ENCODE measurements at regions not wholly inside any gene's neighbourhood (a gene's known extent, or its start where the extent isn't known, plus 50 kb on each side); places are given as distances from the start of the nearest gene placed in this dataset.

DNA sequence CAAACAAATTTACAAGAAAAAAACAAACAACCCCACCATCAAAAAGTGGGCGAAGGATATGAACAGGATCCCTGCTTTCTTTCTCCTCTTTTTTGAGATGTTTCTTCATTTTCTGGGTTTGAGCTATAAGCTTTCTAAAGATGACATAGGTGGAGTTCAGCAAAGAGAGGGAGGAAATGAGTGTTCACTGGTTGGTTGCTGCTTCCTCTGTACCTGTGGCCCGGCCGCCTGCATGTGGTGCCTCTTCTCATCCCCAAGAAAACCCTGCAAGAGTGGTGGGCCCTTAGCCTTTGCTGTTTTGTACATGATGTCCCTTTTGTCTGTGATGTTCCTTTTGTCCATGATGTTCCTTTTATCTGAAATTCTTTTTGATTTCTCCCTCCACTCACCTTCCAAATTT, 178.4 kb upstream of the SERP2 start:
- Histone ChIP-seq H3K9me3 (no peaks in the 10 kb centered on the region), H3K27ac (no peak overlapping the region), H3K36me3 (no peaks in the 10 kb centered on the region), H3K4me1 (peaks cover 0 to 5% (median 0%) of the 10 kb centered on the region in 4 donors), H3K4me3 (no peak overlapping the region), H3K27me3 (no peaks in the 10 kb centered on the region)
- no peak for DNase-seq
- TF ChIP-seq POLR2A (IDR thresholded peaks at IDR 0.05): no peak
- TF ChIP-seq, protein P1, sequence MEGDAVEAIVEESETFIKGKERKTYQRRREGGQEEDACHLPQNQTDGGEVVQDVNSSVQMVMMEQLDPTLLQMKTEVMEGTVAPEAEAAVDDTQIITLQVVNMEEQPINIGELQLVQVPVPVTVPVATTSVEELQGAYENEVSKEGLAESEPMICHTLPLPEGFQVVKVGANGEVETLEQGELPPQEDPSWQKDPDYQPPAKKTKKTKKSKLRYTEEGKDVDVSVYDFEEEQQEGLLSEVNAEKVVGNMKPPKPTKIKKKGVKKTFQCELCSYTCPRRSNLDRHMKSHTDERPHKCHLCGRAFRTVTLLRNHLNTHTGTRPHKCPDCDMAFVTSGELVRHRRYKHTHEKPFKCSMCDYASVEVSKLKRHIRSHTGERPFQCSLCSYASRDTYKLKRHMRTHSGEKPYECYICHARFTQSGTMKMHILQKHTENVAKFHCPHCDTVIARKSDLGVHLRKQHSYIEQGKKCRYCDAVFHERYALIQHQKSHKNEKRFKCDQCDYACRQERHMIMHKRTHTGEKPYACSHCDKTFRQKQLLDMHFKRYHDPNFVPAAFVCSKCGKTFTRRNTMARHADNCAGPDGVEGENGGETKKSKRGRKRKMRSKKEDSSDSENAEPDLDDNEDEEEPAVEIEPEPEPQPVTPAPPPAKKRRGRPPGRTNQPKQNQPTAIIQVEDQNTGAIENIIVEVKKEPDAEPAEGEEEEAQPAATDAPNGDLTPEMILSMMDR (IDR thresholded peaks at IDR 0.05): no peak

- no peaks in the 10 kb centered on the region for H3K36me3 ChIP-seq
- no peak for DNase-seq
- H3K4me1 ChIP-seq: peaks cover 0 to 5% (median 0%) of the 10 kb centered on the region in 4 donors
- no peak overlapping the region for H3K27ac ChIP-seq
- no peaks in the 10 kb centered on the region for H3K27me3 ChIP-seq
- H3K9me3 ChIP-seq: no peaks in the 10 kb centered on the region
- no peak overlapping the region for H3K4me3 ChIP-seq
- TF ChIP-seq POLR2A (IDR thresholded peaks at IDR 0.05): no peak
Observed at GRCh38 chr13:44196196-44196751, 177.3 kb upstream of the SERP2 start.

GRCh38 chr13:44197791-44198770, 175.5 kb upstream of the SERP2 start:
- Histone ChIP-seq H3K9me3 (no peaks in the 10 kb centered on the region), H3K27me3 (no peaks in the 10 kb centered on the region), H3K36me3 (no peaks in the 10 kb centered on the region), H3K4me3 (no peak overlapping the region), H3K27ac (no peak overlapping the region), H3K4me1 (peaks cover 0 to 5% (median 0%) of the 10 kb centered on the region in 4 donors)
- TF ChIP-seq POLR2A (IDR thresholded peaks at IDR 0.05): no peak
- TF ChIP-seq, protein P1 (IDR thresholded peaks at IDR 0.05): no peak
- no peak for DNase-seq

DNA sequence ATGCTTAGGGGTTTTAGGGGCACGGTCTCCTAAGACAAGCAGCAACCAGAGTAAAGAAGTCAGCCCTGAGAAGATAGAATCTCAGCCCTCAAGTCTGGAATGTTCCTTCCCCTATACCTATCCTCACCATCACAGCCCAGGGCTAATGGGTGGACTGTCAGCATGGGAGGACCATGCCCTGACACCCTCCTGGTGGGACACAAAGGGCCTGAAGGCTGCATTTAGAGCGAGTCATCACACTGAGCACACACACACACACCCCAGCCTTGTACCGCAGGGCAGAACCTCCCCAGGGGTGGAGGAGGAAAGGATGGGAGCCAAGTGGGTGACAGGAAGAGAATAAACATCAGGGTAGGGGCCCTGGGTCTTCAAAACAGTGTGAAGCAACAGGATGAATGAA, 174.8 kb upstream of the SERP2 start:
- no peak overlapping the region for H3K27ac ChIP-seq
- H3K4me1 ChIP-seq: peaks cover 0 to 5% (median 0%) of the 10 kb centered on the region in 4 donors
- H3K27me3 ChIP-seq: no peaks in the 10 kb centered on the region
- DNase-seq: no peak
- no peak overlapping the region for H3K4me3 ChIP-seq
- no peak for TF ChIP-seq POLR2A (IDR thresholded peaks at IDR 0.05)
- TF ChIP-seq, protein P1 (IDR thresholded peaks at IDR 0.05): no peak
- H3K9me3 ChIP-seq: no peaks in the 10 kb centered on the region
- no peaks in the 10 kb centered on the region for H3K36me3 ChIP-seq

- no peaks in the 10 kb centered on the region for H3K36me3 ChIP-seq
- peaks cover 0 to 5% (median 0%) of the 10 kb centered on the region in 4 donors for H3K4me1 ChIP-seq
- no peaks in the 10 kb centered on the region for H3K27me3 ChIP-seq
- no peak overlapping the region for H3K4me3 ChIP-seq
- H3K27ac ChIP-seq: no peak overlapping the region
- no peak for DNase-seq
- TF ChIP-seq, protein P1 (IDR thresholded peaks at IDR 0.05): no peak
- H3K9me3 ChIP-seq: no peaks in the 10 kb centered on the region
Observed at GRCh38 chr13:44199627-44200207, 173.9 kb upstream of the SERP2 start.

DNA sequence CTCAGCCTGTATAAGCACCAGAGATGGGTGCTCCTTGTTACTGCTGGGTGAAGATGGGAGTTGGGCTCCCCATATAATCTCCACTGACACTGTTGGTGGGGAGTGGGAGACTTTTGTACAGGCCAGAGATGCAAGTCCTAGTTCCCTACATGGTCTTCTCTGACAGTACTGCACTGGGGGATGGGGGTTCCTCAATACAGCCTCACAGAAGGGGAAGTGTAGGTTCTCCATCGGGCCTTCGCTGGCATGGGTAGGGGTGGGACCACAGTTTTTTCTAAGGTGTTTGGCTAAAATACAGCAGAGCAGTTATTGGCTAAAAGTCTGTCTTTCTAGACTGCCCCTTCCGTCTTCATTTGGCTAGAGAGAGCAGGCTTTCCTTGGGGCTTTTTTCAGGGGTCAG, 167.2 kb upstream of the SERP2 start:
- Histone ChIP-seq H3K27me3 (no peaks in the 10 kb centered on the region), H3K4me1 (no peaks in the 10 kb centered on the region), H3K27ac (no peak overlapping the region), H3K4me3 (no peak overlapping the region), H3K9me3 (no peaks in the 10 kb centered on the region), H3K36me3 (no peaks in the 10 kb centered on the region)
- TF ChIP-seq, protein P1 (IDR thresholded peaks at IDR 0.05): no peak
- no peak for TF ChIP-seq POLR2A (IDR thresholded peaks at IDR 0.05)
- no peak for DNase-seq
